Non-pigmented ciliary epithelial cell (primary cell): ENCODE measurements at regions not wholly inside any gene's neighbourhood (a gene's known extent, or its start where the extent isn't known, plus 50 kb on each side); places are given as distances from the start of the nearest gene placed in this dataset.
"Not testable (repeated sequence)": the region's sequence is repeated elsewhere in the genome, so short reads cannot be mapped to it uniquely, and the experiment has no call there.

Source experiments
- DNase-seq: peaks from one replicate; pipeline ENCODE4 v3.0.0-alpha.2; 2010; ENCODE audit warnings: low read depth

DNA sequence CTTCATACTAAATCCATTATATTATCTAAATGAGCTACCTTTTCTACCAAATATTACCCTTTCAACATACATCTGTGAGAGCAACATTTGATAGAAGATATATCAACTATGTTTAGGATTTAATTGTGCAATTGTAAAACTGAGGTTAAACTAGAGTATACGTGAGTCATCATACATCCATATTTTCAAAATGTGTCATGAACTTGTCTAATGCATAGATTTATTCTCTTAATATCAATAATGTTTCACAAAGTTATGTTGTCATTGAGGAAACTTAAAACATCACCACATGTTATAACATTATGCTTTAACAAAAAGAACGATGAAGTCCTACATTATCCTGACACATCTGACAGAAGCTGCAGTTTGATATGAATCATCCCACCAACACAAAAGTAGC lies 645.5 kb upstream of the NOVA1 start:
- DNase-seq, result no peak

DNA sequence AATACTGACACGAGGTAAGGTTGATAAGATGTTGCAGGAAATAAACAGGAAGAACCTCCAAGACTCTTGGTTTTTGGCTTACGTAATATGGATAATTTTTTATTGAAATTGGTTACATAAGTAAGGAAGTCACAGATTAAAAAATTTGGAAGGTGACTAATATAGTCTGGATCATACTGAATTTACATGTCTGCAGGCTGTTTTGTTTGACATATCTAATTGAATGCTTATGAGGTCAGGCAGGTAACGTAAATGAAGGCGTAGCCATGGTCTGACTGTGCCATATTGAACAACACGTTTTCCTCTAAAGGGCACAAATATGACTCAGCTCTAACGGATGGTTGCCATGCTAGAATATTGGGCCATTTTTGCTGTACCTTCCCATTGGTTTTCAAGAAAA lies 648.1 kb upstream of the NOVA1 start:
- no peak for DNase-seq

DNA sequence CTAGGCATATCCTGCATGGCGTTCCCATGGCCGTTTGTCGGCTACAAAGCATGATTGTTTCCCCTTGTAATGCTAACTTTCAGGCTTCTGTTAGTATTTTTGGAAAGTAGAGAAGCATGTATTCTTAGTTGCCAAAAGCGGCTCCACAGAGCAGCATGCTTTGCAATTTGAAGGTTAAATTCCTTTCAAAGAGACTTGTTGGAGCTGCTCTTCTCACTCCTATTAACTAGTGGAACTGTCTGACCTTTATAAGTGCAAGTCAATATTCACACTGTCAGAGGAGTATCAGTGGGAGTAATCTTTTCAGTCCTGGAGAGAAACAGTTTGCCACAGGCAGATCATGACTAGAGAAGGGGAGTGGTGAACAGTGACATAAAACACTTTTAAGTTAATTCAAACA lies 656.1 kb upstream of the NOVA1 start:
- no peak for DNase-seq

DNA sequence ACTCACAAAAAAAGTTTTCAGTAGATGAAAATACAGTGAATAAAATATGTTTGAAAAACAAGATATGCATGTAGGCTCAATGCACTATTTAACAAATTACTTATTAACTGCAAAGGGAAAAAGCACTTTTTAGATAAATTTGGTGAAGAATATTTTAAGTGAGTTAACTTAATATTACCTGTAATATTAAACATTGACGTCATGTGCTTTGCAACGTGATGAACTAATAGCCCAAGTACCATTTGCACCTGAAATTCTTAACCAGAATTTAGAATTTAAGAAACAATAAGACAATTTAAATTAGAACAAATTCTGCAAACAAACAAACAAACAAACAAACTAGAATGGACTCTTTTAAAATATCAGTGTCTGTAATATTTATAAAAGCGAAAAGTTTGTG lies 659.0 kb upstream of the NOVA1 start:
- no peak for DNase-seq

DNA sequence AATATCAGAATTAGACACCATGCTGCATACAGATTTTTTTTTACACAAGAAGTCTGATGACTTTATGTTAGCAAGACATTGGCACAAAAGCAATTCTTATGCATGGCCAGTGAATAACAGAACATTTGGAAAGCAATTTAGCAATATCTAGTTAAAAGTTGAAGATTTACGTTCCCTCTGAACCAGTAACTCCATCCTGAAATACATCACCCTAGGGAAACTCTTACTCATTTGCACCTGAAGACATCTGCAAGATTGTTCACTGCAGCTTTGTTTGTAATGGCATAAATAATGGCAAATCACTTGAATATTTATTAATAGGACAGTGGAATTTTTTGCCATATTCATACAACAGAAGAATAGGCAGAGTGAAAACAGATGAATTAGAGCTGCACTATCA lies 670.0 kb upstream of the NOVA1 start:
- no peak for DNase-seq

DNA sequence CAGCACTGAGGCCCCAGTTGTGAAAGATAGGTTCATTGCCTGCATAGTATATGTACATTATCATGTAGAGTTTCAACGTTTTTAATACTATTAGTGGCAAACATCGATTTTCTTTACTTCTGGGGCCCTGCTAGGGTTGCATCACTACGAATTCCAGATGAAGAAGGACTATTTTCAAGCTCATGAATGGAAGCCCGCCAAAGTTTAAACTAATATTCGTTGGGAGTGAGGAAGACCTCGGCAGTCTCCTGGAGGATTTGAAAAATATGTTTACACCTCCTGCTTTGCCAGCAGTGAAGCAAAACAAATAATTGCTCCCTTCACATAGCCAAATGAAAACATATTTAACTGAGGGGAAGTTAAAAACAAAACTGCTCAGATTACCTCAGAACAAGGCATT lies 672.9 kb upstream of the NOVA1 start:
- DNase-seq, result no peak

DNA sequence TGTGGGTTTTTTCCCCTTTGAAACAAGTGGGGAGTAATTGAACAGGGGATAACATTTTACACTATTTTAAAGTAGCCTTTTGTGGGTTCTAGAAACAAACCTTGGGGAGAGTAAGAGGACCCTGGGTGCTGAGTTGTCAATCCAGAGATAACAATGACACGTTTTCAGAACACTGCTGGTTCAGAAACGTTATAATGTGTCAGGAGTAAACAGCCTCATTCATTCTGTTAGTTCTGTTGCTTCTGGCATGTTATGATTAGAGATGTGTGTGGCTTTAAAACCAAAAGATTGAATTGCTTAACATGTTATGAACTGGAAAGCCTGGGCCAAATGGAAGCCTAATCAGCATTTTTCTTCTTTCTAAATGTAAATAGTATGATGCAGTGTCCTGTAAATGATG lies 680.5 kb upstream of the NOVA1 start:
- no peak for DNase-seq

DNA sequence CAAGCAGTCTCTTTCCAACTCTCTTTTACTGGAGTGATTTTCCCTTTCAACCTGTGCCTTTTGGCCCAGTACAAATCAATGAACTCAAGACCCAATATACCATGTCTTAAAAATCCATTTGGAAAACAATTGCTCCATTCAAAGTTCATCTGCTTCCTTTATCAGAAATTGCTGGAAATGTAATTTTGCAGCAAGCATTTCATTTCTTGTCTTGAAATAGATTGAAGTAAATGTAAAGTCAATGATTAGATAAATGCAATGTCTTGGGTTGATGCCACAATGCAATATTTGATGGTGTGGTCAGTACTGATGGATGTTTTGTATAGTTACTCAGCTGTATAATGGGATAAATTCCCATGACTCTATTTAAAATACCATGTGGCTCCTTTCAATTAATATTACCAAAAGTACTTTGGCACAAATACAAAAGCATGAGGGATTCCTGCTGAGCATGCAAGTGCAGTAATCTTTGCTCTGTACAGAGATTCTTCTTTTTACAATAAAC lies 707.7 kb upstream of the NOVA1 start:
- DNase-seq, result no peak

DNA sequence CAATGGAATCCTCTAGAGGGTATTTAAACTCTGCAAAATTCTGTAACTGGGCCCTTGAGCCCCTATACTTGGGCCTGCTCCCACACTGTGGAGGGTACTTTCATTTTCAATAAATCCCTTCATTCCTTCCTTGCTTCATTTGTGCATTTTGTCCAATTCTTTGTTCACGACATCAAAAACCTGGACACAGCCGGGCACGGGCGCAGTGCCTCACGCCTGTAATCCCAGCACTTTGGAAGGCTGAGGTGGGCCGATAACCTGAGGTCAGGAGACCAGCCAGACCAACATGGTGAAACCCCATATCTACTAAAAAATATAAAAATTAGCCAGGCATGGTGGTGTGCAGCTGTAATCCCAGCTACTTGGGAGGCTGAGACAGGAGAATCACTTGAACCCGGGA lies 714.9 kb upstream of the NOVA1 start:
- not testable (repeated sequence) for DNase-seq

DNA sequence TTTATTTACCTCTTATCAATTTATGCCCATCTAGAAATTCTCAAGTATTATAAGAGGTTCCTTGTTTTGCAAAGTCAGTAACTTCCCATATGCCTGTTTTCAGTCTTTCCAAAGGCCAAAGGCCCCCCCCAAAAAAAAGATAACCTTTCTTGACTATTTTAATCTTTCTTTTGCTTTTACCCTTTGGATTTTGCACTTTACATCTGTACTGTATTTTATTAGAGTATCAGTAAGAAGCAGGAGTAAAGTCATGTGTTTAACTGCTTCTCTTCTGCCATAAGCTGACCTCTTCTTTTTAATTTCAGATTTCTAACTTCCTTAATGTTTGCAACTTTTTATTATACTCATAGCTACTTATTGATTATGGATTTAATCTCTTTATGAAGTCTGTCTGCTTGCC lies 716.4 kb upstream of the NOVA1 start:
- no peak for DNase-seq

DNA sequence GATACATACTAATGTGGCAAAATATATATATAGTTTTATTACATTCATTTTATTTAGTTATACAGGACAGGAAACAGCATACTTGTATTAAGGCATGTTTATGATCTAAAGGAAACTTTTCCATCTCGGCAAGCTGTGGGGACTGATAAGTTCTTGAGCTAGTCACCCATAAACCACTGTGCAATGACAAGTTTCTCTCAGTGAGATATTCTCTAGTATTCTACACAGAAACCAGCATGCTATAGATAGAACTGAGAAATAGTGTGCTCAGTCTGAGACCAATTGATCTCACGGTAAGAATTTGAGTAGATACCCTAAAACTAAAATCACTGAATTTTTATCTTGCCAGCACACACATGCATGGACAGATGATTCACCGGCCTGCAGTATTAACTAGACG lies 717.6 kb upstream of the NOVA1 start:
- no peak for DNase-seq

DNA sequence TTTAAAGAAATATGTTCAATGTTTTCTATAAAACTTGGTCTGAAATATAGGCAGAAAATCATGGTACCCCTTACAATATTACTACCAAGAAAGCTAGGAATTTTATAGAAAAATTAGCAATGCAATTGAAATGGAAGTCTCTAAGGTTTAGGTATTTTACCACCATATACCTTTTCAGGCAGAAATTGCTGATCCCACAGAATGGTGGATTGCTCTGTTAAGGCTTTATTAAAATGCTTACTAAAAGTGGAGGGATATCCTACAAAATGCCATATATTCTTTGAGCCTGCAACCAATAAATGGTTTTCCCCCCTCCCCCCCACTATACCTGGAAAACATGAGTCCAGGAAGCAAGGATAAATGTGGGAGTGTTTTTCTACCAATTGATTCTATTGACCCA lies 718.1 kb upstream of the NOVA1 start:
- DNase-seq, result no peak

DNA sequence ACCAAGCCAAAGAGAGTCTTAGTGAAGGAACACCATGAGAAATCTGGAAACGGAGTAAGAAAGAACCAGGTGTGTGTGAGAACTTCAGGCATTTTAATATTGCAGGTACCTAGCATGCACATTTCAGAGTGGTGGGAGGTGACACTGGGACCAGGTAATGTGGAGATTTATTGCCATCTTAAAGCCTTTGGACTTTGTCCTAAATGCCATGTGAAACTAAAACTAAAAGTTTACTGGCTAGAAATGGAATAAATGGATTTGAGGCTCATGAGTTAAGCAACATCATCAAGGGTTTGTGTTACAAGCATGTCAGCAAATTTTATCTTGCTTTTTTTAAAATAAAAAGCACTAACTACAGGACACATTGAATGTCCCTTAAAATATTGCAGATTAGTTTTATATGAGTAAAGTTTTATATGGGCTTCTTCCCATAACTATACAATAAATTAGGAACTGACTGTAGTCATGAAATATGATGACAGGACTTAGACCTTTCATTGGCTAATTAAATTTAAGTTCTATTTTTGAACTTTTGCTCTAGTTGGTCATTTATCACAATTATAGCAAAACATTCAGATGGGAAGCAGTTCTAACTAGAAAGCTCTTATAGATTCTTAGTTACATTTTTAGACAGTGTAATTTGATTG lies 721.1 kb upstream of the NOVA1 start:
- no peak for DNase-seq

DNA sequence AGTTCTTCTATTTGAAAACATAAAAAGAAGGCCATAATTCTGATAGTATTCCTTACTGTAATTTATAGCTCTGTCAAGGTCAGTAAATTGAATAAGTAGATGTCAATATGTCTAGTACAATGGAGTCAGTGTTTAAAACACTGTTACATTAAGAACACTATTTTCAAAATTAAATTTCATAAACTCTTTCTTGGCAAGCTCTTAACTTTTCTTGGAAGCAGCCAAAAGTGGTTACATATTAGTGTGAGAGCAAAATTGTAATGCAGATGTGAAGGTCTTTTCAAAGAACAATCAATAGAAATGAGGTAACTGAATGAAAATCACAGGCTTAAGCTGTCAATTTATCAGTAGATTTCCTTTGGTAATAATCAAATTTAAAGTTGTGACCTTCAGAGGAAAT lies 722.4 kb upstream of the NOVA1 start:
- no peak for DNase-seq

DNA sequence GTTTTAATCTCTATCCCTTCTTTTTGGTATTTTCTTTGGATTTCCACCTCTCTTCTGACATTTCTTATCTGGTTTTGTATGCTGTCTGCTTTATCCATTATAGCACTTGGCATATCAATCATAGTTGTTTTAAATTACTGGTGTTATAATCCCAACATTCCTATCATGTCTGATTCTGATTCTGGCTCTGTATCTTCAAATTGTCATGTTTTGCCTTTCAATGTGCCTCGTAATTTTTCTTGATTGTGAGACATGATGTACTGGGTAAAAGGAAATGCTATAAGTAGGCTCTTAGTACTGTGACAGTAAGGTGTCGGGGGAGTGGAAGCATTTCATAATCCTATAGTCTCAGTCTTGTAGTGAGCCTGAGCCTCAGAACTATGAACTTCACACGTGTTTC lies 729.3 kb upstream of the NOVA1 start:
- no peak for DNase-seq

DNA sequence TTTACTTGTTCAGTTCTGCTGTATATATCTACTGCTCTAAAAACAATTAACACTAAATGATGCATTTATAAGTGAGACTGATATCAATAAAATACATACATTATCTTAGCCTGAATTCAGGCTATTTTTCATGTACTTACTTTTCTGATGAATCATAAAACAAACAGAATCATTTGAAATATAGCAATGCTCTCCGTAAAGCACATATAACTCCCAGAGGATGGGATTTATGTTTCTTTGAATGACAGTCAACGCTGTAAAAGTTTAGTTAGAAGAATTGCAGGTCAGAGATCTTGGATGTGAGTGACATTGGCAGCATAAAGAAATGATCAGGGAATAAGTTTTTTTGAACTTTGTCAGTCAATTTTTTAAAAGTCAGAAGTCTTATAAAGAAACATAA lies 740.2 kb upstream of the NOVA1 start:
- DNase-seq, result no peak

DNA sequence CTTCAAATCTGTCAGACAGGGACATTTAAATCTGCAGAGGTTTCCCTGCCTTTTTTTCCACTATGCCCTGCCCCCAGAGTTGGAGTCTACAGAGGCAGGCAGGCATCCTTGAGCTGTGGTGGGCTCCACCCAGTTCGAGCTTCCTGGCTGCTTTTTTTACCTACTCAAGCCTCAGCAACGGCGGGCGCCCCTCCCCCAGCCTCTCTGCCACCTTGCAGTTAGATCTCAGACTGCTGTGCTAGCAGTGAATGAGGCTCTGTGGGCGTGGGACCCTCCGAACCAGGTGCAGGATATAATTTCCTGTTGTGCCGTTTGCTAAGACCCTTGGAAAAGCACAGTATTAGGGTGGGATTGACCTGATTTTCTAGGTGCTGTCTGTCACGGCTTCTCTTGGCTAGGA lies 765.2 kb upstream of the NOVA1 start:
- not testable (repeated sequence) for DNase-seq

DNA sequence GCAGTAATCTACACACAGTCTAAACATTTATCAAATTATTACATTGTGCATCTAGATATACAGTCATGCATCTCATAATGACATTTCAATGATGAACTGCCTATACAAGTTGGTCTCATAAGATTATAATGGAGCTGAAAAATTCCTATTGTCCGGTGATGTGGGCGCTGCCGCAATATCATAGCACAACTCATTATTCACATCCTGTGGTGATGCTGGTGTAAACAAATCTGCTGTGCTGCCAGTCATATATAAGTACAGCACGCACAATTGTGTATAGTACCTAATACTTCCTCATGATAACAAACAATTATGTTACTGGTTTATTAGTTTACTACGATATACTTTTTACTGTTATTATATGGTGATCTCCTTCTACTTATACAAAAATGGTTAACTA lies 768.8 kb upstream of the NOVA1 start:
- DNase-seq, result no peak

DNA sequence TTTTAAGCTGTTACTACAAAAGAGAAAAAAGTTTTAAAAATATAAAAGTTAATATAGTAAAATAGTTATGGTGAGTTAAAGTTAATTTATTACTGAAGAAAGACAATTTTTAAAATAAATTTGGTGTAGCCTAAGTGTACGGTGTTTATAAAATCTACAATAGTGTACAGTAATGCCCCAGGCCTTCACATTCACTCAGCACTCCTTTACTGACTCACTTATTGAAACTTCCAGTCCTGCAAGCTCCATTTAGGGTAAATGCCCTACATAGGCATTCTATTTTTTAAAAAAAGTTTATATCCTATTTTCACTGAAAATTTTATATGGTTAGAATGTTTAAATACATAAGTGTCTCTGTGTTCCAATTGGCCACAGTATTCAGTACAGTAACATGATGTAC lies 769.5 kb upstream of the NOVA1 start:
- no peak for DNase-seq

DNA sequence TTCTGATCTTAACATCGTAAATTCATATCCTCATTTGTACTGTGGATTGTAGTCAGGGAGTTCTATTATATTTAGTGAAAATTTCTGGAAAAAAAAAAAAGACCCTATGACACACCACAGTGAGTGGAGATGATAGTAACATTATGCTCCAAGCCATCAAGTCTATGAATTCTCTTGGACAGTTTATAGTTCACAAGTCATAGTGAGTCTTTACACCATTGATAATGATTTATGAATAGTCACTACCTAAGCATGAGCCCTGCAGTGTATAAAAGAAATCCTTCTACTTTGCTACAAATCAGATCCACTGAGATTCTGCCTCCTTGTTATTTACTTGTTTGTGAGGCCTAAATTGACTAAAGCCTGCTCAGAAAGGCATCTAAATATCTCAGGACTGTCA lies 772.2 kb upstream of the NOVA1 start:
- no peak for DNase-seq

DNA sequence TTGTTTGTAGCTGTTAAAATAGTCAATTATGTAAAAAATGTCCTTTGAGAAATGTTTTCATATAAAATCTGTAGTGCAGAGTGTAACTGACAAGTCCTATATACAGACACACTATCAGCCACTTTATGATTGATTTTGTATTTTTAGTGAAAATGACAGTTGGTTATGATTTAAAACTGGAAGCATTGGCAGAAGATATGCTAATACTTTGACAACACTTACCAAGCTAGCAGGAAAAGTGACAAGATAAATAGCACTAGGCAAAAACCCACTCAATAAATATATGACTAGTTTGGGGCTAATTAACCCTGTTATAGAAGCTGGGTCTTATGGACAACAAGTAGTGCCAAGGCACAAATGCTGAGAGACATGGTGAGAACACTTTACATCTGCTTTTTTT lies 772.9 kb upstream of the NOVA1 start:
- DNase-seq, result no peak

DNA sequence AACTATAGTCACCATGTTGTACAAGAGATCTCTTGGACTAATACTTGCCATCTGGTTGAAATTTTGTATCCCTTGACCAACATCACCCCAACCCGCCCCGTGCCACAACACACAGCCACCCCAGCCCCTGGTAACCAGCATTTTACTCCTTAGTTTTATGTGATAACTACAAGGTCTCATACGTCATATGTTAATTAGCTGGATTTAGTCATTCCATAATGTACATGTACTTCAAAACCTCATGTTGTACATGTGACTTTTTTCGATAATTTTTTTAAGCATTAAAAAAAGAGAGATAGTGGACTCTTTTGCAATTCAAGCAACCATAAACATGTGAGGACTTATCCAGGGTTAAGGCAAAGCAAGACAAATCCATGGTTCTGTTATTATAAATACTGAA lies 773.4 kb upstream of the NOVA1 start:
- DNase-seq, result no peak

DNA sequence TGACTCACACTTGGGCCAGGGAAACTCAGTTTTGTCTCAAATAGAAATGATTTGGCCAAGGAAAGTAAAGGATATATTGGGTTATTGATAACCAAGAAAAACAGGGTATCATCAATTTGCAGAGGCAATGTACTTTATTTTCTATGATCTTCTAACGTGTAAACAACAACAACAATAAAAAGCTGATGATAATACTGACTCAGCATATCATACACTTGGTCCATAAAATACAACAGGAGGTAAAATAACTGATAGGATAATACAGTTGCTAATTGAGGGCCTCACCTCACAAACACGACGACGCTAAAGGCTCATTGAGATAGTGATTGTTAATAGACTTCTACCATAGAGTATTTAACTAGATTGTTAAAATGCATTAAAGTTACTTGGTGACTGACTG lies 774.0 kb upstream of the NOVA1 start:
- no peak for DNase-seq

DNA sequence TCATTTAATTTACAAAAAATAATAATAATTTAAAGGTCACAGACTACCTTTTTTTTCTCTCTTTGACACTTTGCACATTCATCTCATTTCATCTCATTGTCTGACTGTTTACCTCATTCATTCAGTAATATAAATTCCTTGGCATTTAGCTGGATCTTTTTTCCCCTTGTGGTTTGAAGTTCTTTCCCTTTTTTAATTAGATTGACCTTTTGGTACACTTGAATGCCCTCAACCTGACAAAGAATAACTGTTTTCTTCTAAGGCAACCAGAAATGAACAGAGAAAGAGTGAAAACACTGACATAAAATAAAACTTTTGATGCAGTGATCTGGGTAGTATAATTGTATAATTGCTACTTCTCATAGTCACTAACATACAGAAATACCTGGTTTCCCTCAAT lies 774.9 kb upstream of the NOVA1 start:
- no peak for DNase-seq

DNA sequence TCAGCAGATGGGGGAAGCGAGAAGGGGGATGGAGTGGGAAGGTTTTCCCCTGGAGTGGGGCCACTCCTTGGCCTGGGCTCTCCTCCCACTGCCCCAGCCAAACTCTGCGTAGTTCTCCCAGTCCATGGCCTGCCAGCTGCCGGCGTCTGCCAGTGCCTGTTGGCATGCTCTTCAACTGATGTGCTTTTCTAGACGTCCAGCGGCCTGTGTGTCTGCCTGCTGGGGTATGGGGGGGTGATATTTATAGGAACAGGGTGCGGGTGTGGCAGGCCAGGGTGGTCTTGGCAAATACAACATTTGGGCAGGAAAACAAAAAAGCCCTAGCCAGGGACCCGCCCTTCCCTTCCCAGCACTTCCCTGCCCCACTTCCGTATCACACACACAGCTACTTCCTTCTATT lies 786.3 kb upstream of the NOVA1 start:
- DNase-seq, result no peak
